Epithelial cell of esophagus (primary cell): ENCODE measurements at regions not wholly inside any gene's neighbourhood (a gene's known extent, or its start where the extent isn't known, plus 50 kb on each side); places are given as distances from the start of the nearest gene placed in this dataset.
"Not testable (repeated sequence)": the region's sequence is repeated elsewhere in the genome, so short reads cannot be mapped to it uniquely, and the experiment has no call there.

Source experiments
- DNase-seq: peaks from one replicate; pipeline ENCODE4 v3.0.0; 2010; ENCODE audit warnings: low read depth
- H3K4me3 ChIP-seq: 2 replicates; pipeline ENCODE4 v1.5.1; 2011; ENCODE audit warnings: mild to moderate bottlenecking, low read length, control low read depth
- TF ChIP-seq, protein P1 (sequence below): IDR thresholded peaks from 2 replicates; pipeline ENCODE4 v1.5.1; 2011; ENCODE audit warnings: low read depth, mild to moderate bottlenecking, low read length, control low read depth, inconsistent platforms; ENCODE audit not compliant: insufficient read depth; ENCODE audit errors: missing control alignments

- no peak for DNase-seq
- TF ChIP-seq, protein P1, sequence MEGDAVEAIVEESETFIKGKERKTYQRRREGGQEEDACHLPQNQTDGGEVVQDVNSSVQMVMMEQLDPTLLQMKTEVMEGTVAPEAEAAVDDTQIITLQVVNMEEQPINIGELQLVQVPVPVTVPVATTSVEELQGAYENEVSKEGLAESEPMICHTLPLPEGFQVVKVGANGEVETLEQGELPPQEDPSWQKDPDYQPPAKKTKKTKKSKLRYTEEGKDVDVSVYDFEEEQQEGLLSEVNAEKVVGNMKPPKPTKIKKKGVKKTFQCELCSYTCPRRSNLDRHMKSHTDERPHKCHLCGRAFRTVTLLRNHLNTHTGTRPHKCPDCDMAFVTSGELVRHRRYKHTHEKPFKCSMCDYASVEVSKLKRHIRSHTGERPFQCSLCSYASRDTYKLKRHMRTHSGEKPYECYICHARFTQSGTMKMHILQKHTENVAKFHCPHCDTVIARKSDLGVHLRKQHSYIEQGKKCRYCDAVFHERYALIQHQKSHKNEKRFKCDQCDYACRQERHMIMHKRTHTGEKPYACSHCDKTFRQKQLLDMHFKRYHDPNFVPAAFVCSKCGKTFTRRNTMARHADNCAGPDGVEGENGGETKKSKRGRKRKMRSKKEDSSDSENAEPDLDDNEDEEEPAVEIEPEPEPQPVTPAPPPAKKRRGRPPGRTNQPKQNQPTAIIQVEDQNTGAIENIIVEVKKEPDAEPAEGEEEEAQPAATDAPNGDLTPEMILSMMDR, result no peak
Observed at GRCh38 chr4:13992975-13993520, 365.5 kb upstream of the BOD1L1 start.

DNA sequence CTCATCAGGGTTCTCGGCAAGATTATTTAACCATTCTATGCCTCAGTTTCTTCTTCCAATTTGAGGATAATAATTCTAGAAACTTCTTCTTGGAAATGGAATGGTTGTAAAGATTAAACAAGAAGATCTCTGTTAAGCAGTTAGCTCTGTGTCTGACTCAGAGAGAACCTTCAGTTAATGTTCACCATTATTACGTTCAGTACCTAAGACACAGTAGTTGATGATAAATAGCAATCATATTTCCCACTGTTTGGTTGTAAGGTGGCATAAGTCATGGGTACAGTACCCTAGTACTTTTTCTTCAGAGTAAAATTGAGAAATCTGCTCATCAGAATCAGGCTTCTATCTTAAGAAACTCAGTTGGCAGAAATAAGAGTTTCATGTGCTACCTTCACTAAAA is 366.5 kb upstream of the BOD1L1 start:
- DNase-seq, result no peak
- TF ChIP-seq, protein P1, result no peak
- H3K4me3 ChIP-seq, result no peak overlapping the region

More at GRCh38 chr4:13992975-13993520, 365.5 kb upstream of the BOD1L1 start:
- no peak overlapping the region for H3K4me3 ChIP-seq

- no peak overlapping the region for H3K4me3 ChIP-seq
- TF ChIP-seq, protein P1, result no peak
- DNase-seq, result no peak
Observed at GRCh38 chr4:13998850-13999445, 371.4 kb upstream of the BOD1L1 start.

- DNase-seq, result peak; percentile 67
- TF ChIP-seq, protein P1, result no peak
- no peak overlapping the region for H3K4me3 ChIP-seq
Observed at GRCh38 chr4:14000091-14000814, 372.7 kb upstream of the BOD1L1 start.

DNA sequence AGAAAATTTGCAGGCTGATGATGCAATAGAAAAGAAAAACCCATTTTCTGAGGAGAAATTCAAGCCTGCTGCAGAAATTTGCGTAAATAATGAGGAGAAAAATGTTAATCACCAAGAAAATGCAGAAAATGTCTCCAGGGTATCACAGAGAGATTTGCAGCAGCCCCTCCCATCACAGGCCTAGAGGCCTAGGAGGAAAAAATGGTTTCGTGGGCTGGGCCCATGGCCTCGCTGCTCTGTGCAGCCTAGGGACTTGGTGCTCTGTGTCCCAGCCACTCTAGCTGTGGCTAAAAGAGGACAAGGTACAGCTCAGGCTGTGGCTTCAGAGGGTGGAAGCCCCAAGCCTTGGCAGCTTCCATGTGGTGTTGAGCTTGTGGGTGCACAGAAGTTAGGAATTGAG is 374.8 kb upstream of the BOD1L1 start:
- H3K4me3 ChIP-seq, DNase-seq: not testable (repeated sequence)

DNA sequence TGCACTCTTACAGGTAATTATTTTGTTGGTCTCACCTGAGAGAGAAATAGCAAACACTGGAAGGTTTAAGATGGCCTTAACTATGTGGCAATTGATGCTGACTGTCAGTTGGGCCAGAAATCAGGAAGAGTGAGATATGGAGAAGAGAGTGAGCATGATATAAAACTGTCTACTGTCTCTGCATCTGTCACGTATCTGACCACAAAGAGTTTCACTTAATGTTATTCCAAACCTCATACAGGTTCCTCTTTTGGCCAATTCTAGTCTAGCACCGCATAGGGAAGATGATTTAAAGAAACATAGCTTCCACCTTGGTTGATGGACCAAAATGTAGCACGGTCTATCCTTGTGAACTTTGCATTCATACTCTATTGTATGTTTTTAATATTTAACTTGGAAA is 381.0 kb upstream of the BOD1L1 start:
- no peak for DNase-seq
- no peak overlapping the region for H3K4me3 ChIP-seq
- TF ChIP-seq, protein P1, result no peak

DNA sequence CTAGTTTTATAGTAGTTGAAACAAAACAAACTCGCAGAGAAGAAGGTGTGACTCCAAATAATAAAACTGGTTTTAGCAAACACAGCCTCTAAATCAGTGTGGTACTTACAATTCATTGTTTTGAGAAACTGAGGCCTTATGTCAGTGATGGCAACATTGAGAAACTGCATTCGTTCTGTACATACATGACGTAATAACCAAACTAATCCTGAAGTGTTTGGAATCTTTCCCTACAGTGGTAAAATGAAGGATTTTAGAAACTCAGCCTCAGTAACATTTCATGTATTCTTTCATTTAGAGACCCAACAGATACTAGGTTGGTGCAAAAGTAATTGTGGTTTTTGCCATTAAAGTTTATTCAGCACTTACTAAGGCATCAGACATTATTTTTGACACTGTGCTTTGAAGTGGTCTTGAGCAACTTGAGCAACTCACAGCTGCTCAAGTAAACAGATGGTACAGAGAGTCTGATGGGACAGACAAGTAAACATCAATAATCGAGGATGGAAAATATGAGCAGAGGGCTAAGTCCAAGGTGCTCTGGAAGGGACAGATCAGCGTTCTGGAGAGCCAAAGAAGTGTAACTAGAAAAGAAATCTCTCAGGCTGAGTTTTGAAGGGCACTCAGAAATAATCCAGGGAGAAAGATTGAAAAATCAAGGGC is 390.8 kb upstream of the BOD1L1 start:
- TF ChIP-seq, protein P1, result no peak
- H3K4me3 ChIP-seq, result no peak overlapping the region
- no peak for DNase-seq
